Neuronal stem cell (in vitro differentiated cells): ENCODE measurements at regions not wholly inside any gene's neighbourhood (a gene's known extent, or its start where the extent isn't known, plus 50 kb on each side); places are given as distances from the start of the nearest gene placed in this dataset.

Experiments used
- DNase-seq: peaks from one replicate; pipeline ENCODE4 v3.0.0-alpha.2; 2013; ENCODE audit warnings: low spot score
- H2AFZ ChIP-seq: one replicate; pipeline ENCODE4 v1.6.1; 2013; ENCODE audit warnings: mild to moderate bottlenecking, low read length, inconsistent platforms
- H2AK5ac ChIP-seq: 2 replicates; pipeline ENCODE4 v1.6.1; 2013; ENCODE audit warnings: low read depth, mild to moderate bottlenecking, inconsistent platforms, low read length, moderate library complexity, mixed read lengths
- H2BK120ac ChIP-seq: 2 replicates; pipeline ENCODE4 v1.6.1; 2013; ENCODE audit warnings: low read depth, mild to moderate bottlenecking, inconsistent platforms, low read length, moderate library complexity, mixed read lengths
- H2BK12ac ChIP-seq: one replicate; pipeline ENCODE4 v1.6.1; 2013; ENCODE audit warnings: low read length, inconsistent platforms
- H2BK15ac ChIP-seq: 2 replicates; pipeline ENCODE4 v1.6.1; 2013; ENCODE audit warnings: mild to moderate bottlenecking, low read length, inconsistent platforms, mixed read lengths
- H2BK5ac ChIP-seq: one replicate; pipeline ENCODE4 v1.6.1; 2013; ENCODE audit warnings: inconsistent platforms, mild to moderate bottlenecking, low read length, moderate library complexity
- H3K14ac ChIP-seq: one replicate; pipeline ENCODE4 v1.6.1; 2013; ENCODE audit warnings: low read length, inconsistent platforms
- H3K18ac ChIP-seq: 2 replicates; pipeline ENCODE4 v1.6.1; 2013; ENCODE audit warnings: low read length, inconsistent platforms
- H3K23ac ChIP-seq: 2 replicates; pipeline ENCODE4 v1.6.1; 2013; ENCODE audit warnings: low read depth, mild to moderate bottlenecking, mixed read lengths, low read length, inconsistent platforms; ENCODE audit not compliant: poor library complexity
- H3K27ac ChIP-seq: replicated peaks from 3 replicates; pipeline ENCODE4 v1.5.1; 2013; ENCODE audit warnings: low read length, inconsistent platforms
- H3K27me3 ChIP-seq, 3 experiments: 2 replicates each; pipeline ENCODE4 v1.6.1; 2013; ENCODE audit warnings: low read length in 3 of 3, mild to moderate bottlenecking in 2 of 3, inconsistent platforms in 1 of 3, low read depth in 1 of 3, mixed read lengths in 1 of 3, moderate library complexity in 1 of 3; ENCODE audit not compliant: control insufficient read depth in 3 of 3, insufficient read depth in 3 of 3
- H3K36me3 ChIP-seq, 2 donors: replicated peaks in 1 of 2; 2 replicates each; pipeline ENCODE4 v1.6.1; 2013; ENCODE audit warnings: low read length in 2 of 2; ENCODE audit not compliant: control insufficient read depth in 2 of 2, insufficient read depth in 2 of 2
- H3K4ac ChIP-seq: 2 replicates; pipeline ENCODE4 v1.6.1; 2013; ENCODE audit warnings: inconsistent platforms, mild to moderate bottlenecking, low read length, moderate library complexity
- H3K4me1 ChIP-seq, 2 donors: 1 replicate in 1 of 2; 2 replicates in 1 of 2; pipeline ENCODE4 v1.6.1; 2013; ENCODE audit warnings: low read length in 2 of 2, low read depth in 1 of 2; ENCODE audit not compliant: control insufficient read depth in 2 of 2, insufficient read depth in 1 of 2
- H3K4me2 ChIP-seq: one replicate; pipeline ENCODE4 v1.6.1; 2013; ENCODE audit warnings: mild to moderate bottlenecking, low read length, inconsistent platforms; ENCODE audit not compliant: insufficient read depth, poor library complexity, severe bottlenecking
- H3K4me3 ChIP-seq, 2 donors: 2 replicates each; pipeline ENCODE4 v1.5.1; 2013; ENCODE audit warnings: low read length in 2 of 2, mild to moderate bottlenecking in 2 of 2, inconsistent platforms in 1 of 2, moderate library complexity in 1 of 2
- H3K79me1 ChIP-seq: one replicate; pipeline ENCODE4 v1.6.1; 2013; ENCODE audit warnings: low read depth, mild to moderate bottlenecking, inconsistent platforms, low read length, moderate library complexity
- H3K9ac ChIP-seq: one replicate; pipeline ENCODE4 v1.6.1; 2013; ENCODE audit warnings: mild to moderate bottlenecking, low read depth, low read length, inconsistent platforms; ENCODE audit not compliant: poor library complexity
- H3K9me3 ChIP-seq, 2 donors: replicated peaks in 1 of 2; 2 replicates each; pipeline versions ENCODE3 to v1.6.1; 2013; ENCODE audit warnings: low read length in 2 of 2, mild to moderate bottlenecking in 2 of 2, inconsistent platforms in 1 of 2, low read depth in 1 of 2, mixed read lengths in 1 of 2, moderate library complexity in 1 of 2; ENCODE audit not compliant: control insufficient read depth in 2 of 2, insufficient read depth in 1 of 2
- H4K8ac ChIP-seq: one replicate; pipeline ENCODE4 v1.6.1; 2013; ENCODE audit warnings: low read depth, mild to moderate bottlenecking, inconsistent platforms, low read length, moderate library complexity
- H4K91ac ChIP-seq: one replicate; pipeline ENCODE4 v1.6.1; 2013; ENCODE audit warnings: low read length, low read depth, mild to moderate bottlenecking, inconsistent platforms; ENCODE audit not compliant: poor library complexity
- WGBS, 2 donors: extraction: QIAGEN DNeasy Blood & Tissue Kit; methylation state at CpG; one replicate each; pipeline ENCODE4 v1.1.7; 2013; ENCODE audit warnings: missing lambda C conversion rate in 2 of 2, mixed read lengths in 1 of 2; ENCODE audit not compliant: insufficient read length in 2 of 2, insufficient replicate concordance in 1 of 2; ENCODE audit errors: extremely low coverage in 2 of 2; 5-methylcytosine and 5-hydroxymethylcytosine counted together

DNA sequence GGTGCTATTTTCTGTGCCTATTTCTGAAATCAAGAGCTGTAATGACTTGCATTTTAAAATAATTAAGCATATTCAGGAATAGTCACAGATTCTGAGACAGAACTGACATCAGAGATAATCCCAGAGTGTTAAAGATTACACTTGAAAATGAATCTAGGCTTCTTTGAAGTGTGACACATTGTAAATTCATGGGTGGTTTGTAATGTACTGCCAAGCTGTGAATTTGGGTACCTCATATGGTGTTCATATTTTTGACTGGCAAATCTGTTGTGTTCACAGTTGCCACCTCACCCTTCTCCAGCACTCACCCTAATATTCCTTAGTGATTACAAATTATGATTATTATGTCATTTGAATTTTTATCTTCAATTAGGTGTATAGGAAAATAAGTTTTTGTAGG, 78.5 kb upstream of the CSRP2 start:
- H3K79me1 ChIP-seq: no peaks in the 10 kb centered on the region
- H3K36me3 ChIP-seq: no peaks in the 10 kb centered on the region
- no peak overlapping the region for H2AK5ac ChIP-seq
- no peak overlapping the region for H2BK12ac ChIP-seq
- H3K4me2 ChIP-seq: no peak overlapping the region
- H3K4me1 ChIP-seq: peaks cover 0 to 2% of the 10 kb centered on the region in 2 donors
- no peak overlapping the region for H2BK120ac ChIP-seq
- H3K18ac ChIP-seq: no peak overlapping the region
- no peak overlapping the region for H3K9ac ChIP-seq
- no peak overlapping the region for H3K4me3 ChIP-seq
- no peak overlapping the region for H3K27ac ChIP-seq
- DNase-seq: no peak
- H3K9me3 ChIP-seq: no peaks in the 10 kb centered on the region
- no peak overlapping the region for H2AFZ ChIP-seq
- H2BK15ac ChIP-seq: no peak overlapping the region
- H4K8ac ChIP-seq: no peak overlapping the region
- no peak overlapping the region for H3K23ac ChIP-seq
- no peak overlapping the region for H3K4ac ChIP-seq
- no peak overlapping the region for H2BK5ac ChIP-seq
- H3K27me3 ChIP-seq: no peaks in the 10 kb centered on the region
- no peak overlapping the region for H3K14ac ChIP-seq
- H4K91ac ChIP-seq: no peak overlapping the region

DNA sequence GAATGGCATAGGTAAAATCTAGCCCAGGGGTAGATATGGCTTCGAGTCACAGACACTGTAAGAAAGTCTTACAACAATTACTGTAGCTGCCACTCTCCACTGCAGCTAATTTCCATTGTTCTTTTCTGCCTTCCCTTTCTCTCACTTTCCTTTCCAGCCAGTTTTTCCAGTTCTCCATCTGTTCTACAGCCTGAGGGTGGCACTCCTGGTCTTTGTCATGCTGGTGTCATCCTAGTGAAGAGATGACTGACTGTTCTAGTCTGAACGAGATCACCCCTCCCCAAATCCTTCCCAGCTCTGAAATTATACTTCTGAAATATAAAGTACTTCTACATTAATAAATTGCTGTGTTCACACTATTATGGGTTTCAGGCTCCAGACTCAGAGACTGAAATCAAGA, 74.2 kb upstream of the CSRP2 start:
- Histone ChIP-seq H4K8ac (no peak overlapping the region), H3K9me3 (no peaks in the 10 kb centered on the region), H3K27me3 (no peaks in the 10 kb centered on the region), H3K14ac (no peak overlapping the region), H3K18ac (no peak overlapping the region), H3K27ac (no peak overlapping the region), H3K9ac (no peak overlapping the region), H2BK120ac (no peak overlapping the region), H2BK5ac (no peak overlapping the region), H3K4me1 (no peaks in the 10 kb centered on the region), H3K36me3 (no peaks in the 10 kb centered on the region), H3K79me1 (no peaks in the 10 kb centered on the region), H3K4me3 (no peak overlapping the region), H2BK15ac (no peak overlapping the region), H3K4ac (no peak overlapping the region), H2AK5ac (no peak overlapping the region), H2AFZ (no peak overlapping the region), H3K23ac (no peak overlapping the region), H2BK12ac (no peak overlapping the region), H3K4me2 (no peak overlapping the region), H4K91ac (no peak overlapping the region)
- WGBS, 2 donors: no CpG with 5 or more reads among the region's 2 CpGs
- DNase-seq: no peak

DNA sequence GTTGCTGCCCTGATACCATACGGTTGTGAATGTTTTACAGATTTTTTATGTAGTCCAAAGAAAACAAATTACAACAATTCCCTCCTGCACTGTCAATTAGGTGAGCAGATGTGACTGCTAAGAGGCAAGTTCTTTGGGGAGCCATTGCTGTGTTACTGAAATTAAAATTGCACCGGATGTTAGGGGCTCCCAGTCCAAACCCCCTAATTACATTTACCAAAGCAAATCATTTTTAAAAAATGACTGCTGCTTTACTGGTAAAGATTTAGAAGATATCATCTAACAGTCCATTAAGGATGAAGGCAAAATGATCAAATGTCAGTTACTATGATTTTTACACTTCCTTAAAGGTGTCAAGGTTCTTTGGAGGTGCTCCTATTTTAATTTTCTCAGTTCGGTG, 70.1 kb upstream of the CSRP2 start:
- H3K79me1 ChIP-seq: no peaks in the 10 kb centered on the region
- H3K36me3 ChIP-seq: no peaks in the 10 kb centered on the region
- DNase-seq: no peak
- H3K14ac ChIP-seq: no peak overlapping the region
- H2BK15ac ChIP-seq: no peak overlapping the region
- no peak overlapping the region for H3K27ac ChIP-seq
- no peak overlapping the region for H4K91ac ChIP-seq
- no CpG with 5 or more reads among the region's 3 CpGs for WGBS, 2 donors
- no peak overlapping the region for H3K18ac ChIP-seq
- no peaks in the 10 kb centered on the region for H3K4me1 ChIP-seq
- H4K8ac ChIP-seq: no peak overlapping the region
- H3K23ac ChIP-seq: no peak overlapping the region
- H2BK120ac ChIP-seq: no peak overlapping the region
- no peaks in the 10 kb centered on the region for H3K9me3 ChIP-seq
- no peak overlapping the region for H3K9ac ChIP-seq
- no peak overlapping the region for H3K4ac ChIP-seq
- H3K27me3 ChIP-seq: no peaks in the 10 kb centered on the region
- no peak overlapping the region for H2BK5ac ChIP-seq
- H2BK12ac ChIP-seq: no peak overlapping the region
- H2AFZ ChIP-seq: no peak overlapping the region
- H3K4me3 ChIP-seq: no peak overlapping the region
- no peak overlapping the region for H3K4me2 ChIP-seq
- no peak overlapping the region for H2AK5ac ChIP-seq

DNA sequence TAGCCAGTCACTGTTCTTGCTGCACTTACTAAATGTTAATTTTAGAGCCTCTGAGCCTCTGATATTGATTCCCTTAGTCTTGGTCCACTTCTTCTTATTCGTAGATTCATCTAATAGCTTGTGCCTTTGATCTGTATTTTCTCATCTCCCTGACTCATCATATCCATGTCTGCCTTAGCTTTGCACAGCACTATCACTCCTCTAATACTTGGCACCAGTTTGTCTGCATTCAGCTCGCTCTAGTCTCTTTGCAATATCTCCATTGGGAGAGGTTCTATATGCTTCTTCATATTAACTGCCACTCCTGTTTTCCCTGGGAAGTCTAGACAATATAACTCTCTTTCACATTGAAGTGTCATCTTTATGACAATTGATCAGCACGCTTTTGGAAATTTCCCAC, 68.5 kb upstream of the CSRP2 start:
- no peak overlapping the region for H3K4me3 ChIP-seq
- H3K4ac ChIP-seq: no peak overlapping the region
- H3K27ac ChIP-seq: no peak overlapping the region
- H2BK12ac ChIP-seq: no peak overlapping the region
- H3K4me1 ChIP-seq: no peaks in the 10 kb centered on the region
- no peak overlapping the region for H3K23ac ChIP-seq
- no peak overlapping the region for H2AK5ac ChIP-seq
- H4K8ac ChIP-seq: no peak overlapping the region
- H4K91ac ChIP-seq: no peak overlapping the region
- H2AFZ ChIP-seq: no peak overlapping the region
- no CpG with 5 or more reads among the region's 3 CpGs for WGBS, 2 donors
- no peaks in the 10 kb centered on the region for H3K36me3 ChIP-seq
- H2BK5ac ChIP-seq: no peak overlapping the region
- H3K9ac ChIP-seq: no peak overlapping the region
- H3K9me3 ChIP-seq: no peaks in the 10 kb centered on the region
- no peaks in the 10 kb centered on the region for H3K27me3 ChIP-seq
- H3K18ac ChIP-seq: no peak overlapping the region
- H2BK120ac ChIP-seq: no peak overlapping the region
- H3K14ac ChIP-seq: no peak overlapping the region
- H3K4me2 ChIP-seq: no peak overlapping the region
- H3K79me1 ChIP-seq: no peaks in the 10 kb centered on the region
- no peak overlapping the region for H2BK15ac ChIP-seq
- DNase-seq: no peak
